ENCODE measurements at regions not wholly inside any gene's neighbourhood (a gene's known extent, or its start where the extent isn't known, plus 50 kb on each side); places are given as distances from the start of the nearest gene placed in this dataset.
"Not testable (repeated sequence)": the region's sequence is repeated elsewhere in the genome, so short reads cannot be mapped to it uniquely, and the experiment has no call there.

GRCh38 chr9:89854715-89855475 lies 250.1 kb downstream of the GADD45G start:
- Histone ChIP-seq H3K36me3 (no peaks in the 10 kb centered on the region), H3K4me1 (peaks cover 5 to 12% (median 9%) of the 10 kb centered on the region in 4 donors), H3K27ac (no peak overlapping the region), H3K27me3 (no peaks in the 10 kb centered on the region), H3K4me3 (no peak overlapping the region), H3K9me3 (no peaks in the 10 kb centered on the region)
- TF ChIP-seq POLR2AphosphoS5 (IDR thresholded peaks at IDR 0.05): no peak
- no peak for TF ChIP-seq POLR2A (IDR thresholded peaks at IDR 0.05)
- no peak for TF ChIP-seq CTCF (IDR thresholded peaks at IDR 0.05)
- no peak for TF ChIP-seq EP300 (IDR thresholded peaks at IDR 0.05)
- DNase-seq (no peak), ATAC-seq (ENCODE audit: low FRiP score in 2 of 2) (no peak)
- WGBS, 2 donors: 77 to 95% methylated on average over 11 of the region's 11 CpGs

- H3K9me3 ChIP-seq; ATAC-seq (ENCODE audit: low FRiP score in 2 of 2); H3K36me3 ChIP-seq; DNase-seq; H3K27ac ChIP-seq; H3K4me1 ChIP-seq; H3K27me3 ChIP-seq; H3K4me3 ChIP-seq: not testable (repeated sequence)
- WGBS, 2 donors: 75 to 94% methylated on average over 4 to 5 of the region's 5 CpGs
Measured at GRCh38 chr9:89856296-89856695, 251.5 kb downstream of the GADD45G start.

GRCh38 chr9:89856950-89857349 lies 252.1 kb downstream of the GADD45G start:
- not testable (repeated sequence) for H3K4me3 ChIP-seq; H3K27ac ChIP-seq; DNase-seq; H3K36me3 ChIP-seq; ATAC-seq (ENCODE audit: low FRiP score in 2 of 2); H3K9me3 ChIP-seq; H3K27me3 ChIP-seq; H3K4me1 ChIP-seq

- H3K4me1 ChIP-seq: peaks cover 7 to 13% (median 8%) of the 10 kb centered on the region in 4 donors
- not testable (repeated sequence) for ATAC-seq (ENCODE audit: low FRiP score in 2 of 2); H3K36me3 ChIP-seq; H3K27ac ChIP-seq; H3K4me3 ChIP-seq; DNase-seq; H3K9me3 ChIP-seq; H3K27me3 ChIP-seq
- 61 to 68% methylated on average over 5 to 7 of the region's 7 CpGs for WGBS, 2 donors
Measured at GRCh38 chr9:89859842-89860241, 255.0 kb downstream of the GADD45G start.

GRCh38 chr9:89861371-89861770 lies 256.6 kb downstream of the GADD45G start:
- 91 to 96% methylated on average over 5 of the region's 5 CpGs for WGBS, 2 donors
- peaks cover 7 to 13% (median 8%) of the 10 kb centered on the region in 4 donors for H3K4me1 ChIP-seq
- not testable (repeated sequence) for H3K27me3 ChIP-seq; ATAC-seq (ENCODE audit: low FRiP score in 2 of 2); H3K4me3 ChIP-seq; H3K27ac ChIP-seq; DNase-seq; H3K36me3 ChIP-seq; H3K9me3 ChIP-seq

- WGBS, 2 donors: 31 to 33% methylated on average over 4 of the region's 4 CpGs
Measured at GRCh38 chr9:89862316-89862715, 257.5 kb downstream of the GADD45G start.

More at GRCh38 chr9:89862316-89862715, 257.5 kb downstream of the GADD45G start:
- Histone ChIP-seq H3K27me3 (no peaks in the 10 kb centered on the region), H3K9me3 (no peaks in the 10 kb centered on the region), H3K27ac (no peak overlapping the region), H3K4me1 (peaks cover 7 to 13% (median 8%) of the 10 kb centered on the region in 4 donors), H3K4me3 (no peak overlapping the region), H3K36me3 (no peaks in the 10 kb centered on the region)
- ATAC-seq (ENCODE audit: low FRiP score in 2 of 2) (no peak), DNase-seq (no peak)
- TF ChIP-seq EP300 (IDR thresholded peaks at IDR 0.05): peak in 2 of 4 donors; percentile 33 to 63
- TF ChIP-seq POLR2AphosphoS5 (IDR thresholded peaks at IDR 0.05): peak; percentile 8 to 12
- TF ChIP-seq CTCF (IDR thresholded peaks at IDR 0.05): no peak
- no peak for TF ChIP-seq POLR2A (IDR thresholded peaks at IDR 0.05)

Data from upper lobe of left lung (tissue), 6 donors.